HG03175 (cell line): ENCODE measurements at regions not wholly inside any gene's neighbourhood (a gene's known extent, or its start where the extent isn't known, plus 50 kb on each side); places are given as distances from the start of the nearest gene placed in this dataset.
"Not testable (repeated sequence)": the region's sequence is repeated elsewhere in the genome, so short reads cannot be mapped to it uniquely, and the experiment has no call there.

ENCODE experiments used
- ATAC-seq: cut with Tn5 transposase; IDR thresholded peaks from one replicate; pipeline ENCODE4 v1.9.1; 2021; ENCODE audit warnings: mild to moderate bottlenecking, moderate library complexity; ENCODE audit not compliant: unreplicated experiment

DNA sequence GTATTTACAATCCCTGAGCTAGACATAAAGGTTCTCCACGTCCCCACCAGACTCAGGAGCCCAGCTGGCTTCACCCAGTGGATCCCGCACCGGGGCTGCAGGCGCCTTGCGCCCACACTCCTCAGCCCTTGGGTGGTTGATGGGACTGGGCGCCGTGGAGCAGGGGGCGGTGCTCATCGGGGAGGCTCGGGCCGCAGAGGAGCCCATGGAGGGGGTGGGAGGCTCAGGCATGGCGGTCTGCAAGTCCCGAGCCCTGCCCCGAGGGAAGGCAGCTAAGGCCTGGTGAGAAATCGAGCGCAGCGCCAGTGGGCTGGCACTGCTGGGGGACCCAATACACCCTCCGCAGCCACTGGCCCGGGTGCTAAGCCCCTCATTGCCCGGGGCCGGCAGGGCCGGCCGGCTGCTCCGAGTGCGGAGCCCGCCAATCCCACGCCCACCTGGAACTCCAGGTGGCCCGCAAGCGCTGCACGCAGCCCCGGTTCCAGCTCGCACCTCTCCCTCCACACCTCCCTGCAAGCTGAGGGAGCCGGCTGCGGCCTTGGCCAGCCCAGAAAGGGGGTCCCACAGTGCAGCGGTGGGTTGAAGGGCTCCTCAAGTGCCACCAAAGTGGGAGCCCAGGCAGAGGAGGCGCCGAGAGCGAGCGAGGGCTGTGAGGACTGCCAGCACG is 260.9 kb upstream of the BTG1 start:
- ATAC-seq: not testable (repeated sequence)

GRCh38 chr12:92405801-92406251 is 260.2 kb upstream of the BTG1 start:
- ATAC-seq: not testable (repeated sequence)

GRCh38 chr12:92404921-92405320 is 259.3 kb upstream of the BTG1 start:
- no peak for ATAC-seq

GRCh38 chr12:92404259-92404894 is 258.7 kb upstream of the BTG1 start:
- peak; percentile 15 for ATAC-seq

DNA sequence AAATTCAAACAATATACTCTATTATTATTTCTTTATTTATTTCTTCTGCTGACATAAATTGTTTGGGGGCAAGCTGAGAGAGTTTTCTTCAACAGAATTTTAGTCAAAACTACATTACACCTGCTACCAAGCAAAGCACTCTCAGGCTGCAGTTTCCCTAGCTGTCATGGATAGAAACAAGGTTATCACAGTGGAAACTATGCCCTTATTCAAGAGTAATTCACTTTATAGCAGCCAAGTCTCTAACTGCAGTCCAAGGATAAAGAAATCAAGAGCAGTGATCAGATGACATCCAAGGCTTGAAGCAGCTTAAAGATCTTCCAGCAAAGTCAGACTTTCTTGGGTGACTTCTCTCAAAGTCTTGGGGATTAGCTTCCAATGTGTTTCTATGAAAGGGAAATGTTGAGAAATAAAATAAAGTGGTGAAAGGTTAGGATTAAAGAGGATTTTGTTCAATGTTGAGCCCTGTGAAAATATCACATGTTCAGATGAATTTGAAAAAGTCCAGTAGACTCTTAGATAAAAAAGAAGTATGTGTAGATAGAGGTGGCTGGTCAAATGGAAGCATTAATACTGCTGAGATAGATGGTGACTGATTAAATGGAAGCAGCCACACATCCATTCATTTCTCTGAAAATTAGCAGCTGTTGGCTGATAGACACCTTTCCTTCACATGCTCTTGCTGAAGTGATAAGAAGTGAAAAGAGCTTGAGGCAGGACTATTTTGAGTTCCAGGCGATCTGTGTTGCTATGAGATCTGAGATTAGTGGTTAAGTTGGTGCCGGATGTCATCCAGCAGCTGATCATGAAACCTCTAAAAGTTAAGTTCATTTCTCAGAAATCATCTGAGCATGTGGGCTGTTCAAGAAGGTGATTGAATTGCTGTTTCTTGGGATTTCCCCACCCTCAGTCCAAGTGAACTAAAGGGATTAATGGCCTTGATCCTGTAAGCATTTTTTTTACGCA is 257.8 kb upstream of the BTG1 start:
- ATAC-seq: peak; percentile 90

GRCh38 chr12:92402415-92402814 is 256.8 kb upstream of the BTG1 start:
- no peak for ATAC-seq

DNA sequence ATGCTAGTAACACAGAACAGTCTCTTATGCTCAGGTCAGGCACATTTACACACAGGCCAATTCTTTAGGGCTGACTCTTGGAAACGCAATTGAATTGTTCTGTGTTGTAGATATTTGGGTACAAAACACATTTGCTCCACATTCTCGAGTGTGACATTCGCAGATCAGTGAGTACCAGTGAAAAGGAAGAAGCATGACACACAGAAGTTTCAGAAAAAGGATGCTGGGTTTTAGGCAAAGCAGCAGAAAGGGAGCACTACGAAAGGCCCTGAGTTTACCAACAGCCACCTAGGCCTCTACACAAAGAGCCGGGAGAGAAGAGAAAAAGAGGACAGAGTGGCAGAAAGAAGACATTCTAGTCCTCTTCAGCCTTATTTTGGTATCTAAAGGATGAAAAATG is 254.4 kb upstream of the BTG1 start:
- no peak for ATAC-seq

- ATAC-seq: no peak
Measured at GRCh38 chr12:92398565-92399309, 253.1 kb upstream of the BTG1 start.

DNA sequence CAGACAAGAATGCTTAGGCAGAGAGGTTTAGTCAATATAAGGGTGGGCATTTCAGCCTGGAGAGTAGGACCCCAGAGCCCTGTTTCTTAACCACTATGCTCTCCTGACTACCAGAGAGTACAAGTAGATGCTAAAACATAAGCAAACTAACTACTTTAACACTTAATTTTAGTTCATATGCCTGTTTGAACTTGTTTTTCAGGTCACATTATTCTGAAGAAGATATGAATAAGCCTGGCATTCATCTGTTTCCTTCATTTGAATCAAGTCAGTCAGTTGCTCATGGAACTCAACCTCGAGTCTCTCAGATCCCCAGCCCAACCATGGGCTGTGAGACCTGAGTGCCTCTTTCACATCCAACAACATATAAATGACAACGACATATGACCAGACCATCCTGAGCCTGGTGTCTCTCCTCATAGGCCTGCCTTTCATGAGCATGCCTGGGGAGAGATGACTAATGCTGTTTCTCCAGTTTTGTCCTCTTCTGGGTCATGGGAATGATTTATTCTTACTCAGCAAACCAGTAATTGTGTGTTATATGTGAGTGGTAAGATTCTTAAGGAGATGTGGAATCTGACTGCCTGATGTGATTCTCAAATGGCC is 251.1 kb upstream of the BTG1 start:
- no peak for ATAC-seq

DNA sequence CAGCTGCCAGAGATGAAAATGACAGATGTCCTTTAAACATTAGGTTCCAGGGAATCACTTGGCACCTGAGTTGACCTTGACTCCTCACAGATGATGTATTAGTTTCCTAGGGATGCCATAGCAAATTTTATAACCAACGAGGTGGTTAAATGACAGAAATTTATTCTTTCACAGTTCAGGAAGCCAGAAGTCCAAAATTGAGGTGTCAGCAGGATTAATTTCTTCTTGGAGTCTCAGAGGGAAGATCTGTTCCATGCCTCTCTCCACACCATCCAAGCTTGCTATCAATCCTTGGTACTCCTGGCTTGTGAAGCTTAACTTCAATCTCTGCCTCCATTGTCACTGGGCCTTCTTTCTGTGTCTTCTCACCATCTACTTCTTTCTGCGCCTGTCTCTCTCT is 249.7 kb upstream of the BTG1 start:
- no peak for ATAC-seq

DNA sequence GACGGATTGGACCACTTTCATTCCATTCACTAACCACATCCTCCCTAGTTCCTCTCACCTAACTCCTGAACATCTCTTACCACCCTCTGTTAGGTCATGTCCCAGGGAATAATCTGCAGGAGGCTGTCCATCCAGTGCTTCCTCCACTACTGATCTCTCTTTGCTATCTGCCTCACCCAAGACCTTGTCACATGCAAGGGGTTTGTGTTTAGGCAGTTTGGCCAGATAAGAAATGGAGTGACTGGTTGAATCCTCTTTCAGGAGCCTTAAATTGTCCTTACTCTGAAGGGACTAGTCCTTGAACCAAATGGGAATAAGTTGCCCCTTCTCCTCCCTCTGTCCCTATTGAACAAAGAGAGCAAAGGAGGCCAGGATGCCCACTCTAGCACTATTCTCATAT is 249.2 kb upstream of the BTG1 start:
- ATAC-seq: no peak

DNA sequence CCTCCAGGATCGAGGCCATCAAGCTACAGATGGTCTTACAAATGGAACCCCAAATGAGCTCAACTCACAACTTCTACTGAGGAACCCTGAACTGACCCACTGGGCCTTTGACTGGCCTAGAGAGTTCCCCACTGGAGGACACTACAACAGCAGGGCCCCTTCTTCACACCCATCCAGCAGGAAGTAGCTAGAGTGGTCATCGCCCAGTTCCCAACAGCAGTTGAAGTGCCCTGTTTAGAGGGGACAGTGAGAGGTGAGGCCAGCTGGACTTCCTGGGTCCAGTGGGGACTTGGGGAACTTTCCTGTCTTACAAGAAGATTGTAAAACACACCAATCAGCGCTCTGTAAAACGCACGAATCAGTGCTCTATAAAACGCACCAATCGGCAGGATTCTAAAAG is 247.9 kb upstream of the BTG1 start:
- no peak for ATAC-seq

- not testable (repeated sequence) for ATAC-seq
Measured at GRCh38 chr12:92391726-92392125, 246.1 kb upstream of the BTG1 start.

GRCh38 chr12:92389466-92389865 is 243.8 kb upstream of the BTG1 start:
- no peak for ATAC-seq

- no peak for ATAC-seq
Measured at GRCh38 chr12:92385296-92385695, 239.7 kb upstream of the BTG1 start.

DNA sequence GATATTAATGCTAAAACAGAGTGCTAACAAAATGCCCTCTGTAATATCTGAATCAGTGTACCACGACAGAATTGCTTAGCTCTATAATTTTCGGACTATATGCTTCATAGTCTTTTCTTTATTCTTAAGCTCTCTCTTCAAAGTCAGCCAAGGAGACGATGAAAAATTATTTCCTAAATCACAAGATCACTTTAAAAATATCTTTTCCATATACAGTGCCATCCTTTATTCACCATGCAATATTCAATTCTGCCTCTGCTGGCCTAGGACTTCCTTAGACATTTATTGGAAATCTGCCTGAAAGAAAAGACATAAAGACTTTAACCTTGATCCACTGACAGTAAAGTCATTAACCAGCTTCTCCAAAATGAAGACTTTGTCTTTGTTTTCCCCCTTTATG is 238.9 kb upstream of the BTG1 start:
- no peak for ATAC-seq

DNA sequence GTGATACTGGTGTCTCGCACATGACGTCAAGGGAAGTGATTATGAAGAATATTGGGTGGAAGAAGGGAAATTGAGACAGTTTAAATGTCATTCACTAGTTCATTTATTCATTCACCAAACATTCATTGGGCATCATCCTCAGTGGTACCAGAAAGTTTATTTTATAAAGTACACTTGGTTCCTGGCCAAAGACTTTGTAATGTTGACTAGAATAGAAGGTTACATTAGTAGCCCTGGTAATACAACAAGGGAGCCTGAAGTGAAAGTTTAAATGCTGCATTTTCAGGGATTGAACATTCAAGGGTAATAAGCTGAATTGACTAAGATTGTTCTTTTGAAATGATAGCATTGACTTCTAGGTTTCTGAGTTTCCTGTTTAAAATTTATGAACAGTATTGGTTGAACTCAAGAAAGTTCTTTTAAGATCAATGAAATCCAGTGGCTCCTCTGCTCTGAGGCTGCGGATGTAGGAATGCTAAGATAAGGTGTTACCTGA is 236.8 kb upstream of the BTG1 start:
- ATAC-seq: no peak

GRCh38 chr12:92381856-92382255 is 236.2 kb upstream of the BTG1 start:
- no peak for ATAC-seq

DNA sequence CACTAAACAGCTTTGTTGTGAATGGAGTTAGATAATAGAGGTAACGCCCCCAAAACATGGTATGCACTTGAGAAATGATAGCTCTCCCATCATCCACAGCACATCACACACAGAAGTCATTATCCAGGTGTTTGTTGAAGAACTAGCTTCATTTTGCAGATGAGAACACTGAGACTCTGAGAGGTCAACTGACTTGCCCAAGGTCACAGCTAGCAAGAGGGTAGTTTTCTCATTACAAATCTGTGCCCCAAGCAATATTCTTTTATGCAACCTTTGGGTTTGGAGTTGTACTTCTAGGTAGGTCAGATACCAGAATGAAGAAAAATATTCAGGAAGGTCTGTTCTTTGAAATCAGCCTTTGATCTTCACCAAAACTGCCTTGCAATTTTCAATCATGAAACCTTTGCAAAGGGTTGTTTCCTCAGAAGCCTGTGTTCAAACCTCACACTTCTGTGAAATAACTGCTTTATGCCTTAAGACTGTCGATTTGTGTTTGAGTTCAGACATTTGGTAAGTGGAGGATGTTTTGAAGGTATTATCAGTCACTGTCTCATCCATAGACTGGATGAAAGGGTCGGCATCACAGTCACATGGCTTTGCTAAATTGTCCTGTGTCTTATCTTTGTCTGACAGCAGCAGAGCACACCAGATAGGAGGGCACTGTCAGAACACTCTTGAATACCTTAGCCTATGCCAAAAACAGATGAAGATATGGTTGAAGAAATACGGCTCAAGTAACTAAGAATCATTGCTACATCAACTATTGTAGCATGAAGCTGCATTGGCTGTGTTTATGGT is 233.2 kb upstream of the BTG1 start:
- ATAC-seq: no peak
